NCI-H748 (cell line): ENCODE measurements at regions not wholly inside any gene's neighbourhood (a gene's known extent, or its start where the extent isn't known, plus 50 kb on each side); places are given as distances from the start of the nearest gene placed in this dataset.
"Not testable (repeated sequence)": the region's sequence is repeated elsewhere in the genome, so short reads cannot be mapped to it uniquely, and the experiment has no call there.

Experiments
- DNase-seq: peaks from one replicate; lab custom pipeline; 2025; ENCODE audit not compliant: unreplicated experiment; lab: John Stamatoyannopoulos, UW

- no peak for DNase-seq
These were observed 338.7 kb downstream of the FBXW7 start for GRCh38 chr4:152197211-152197610.

- no peak for DNase-seq
These were observed 340.0 kb downstream of the FBXW7 start for GRCh38 chr4:152195888-152196287.

GRCh38 chr4:152193059-152193458 lies 342.8 kb downstream of the FBXW7 start:
- DNase-seq: no peak

- no peak for DNase-seq
These were observed 345.0 kb downstream of the FBXW7 start for GRCh38 chr4:152190907-152191306.

- DNase-seq: peak; percentile 87
These were observed 346.3 kb downstream of the FBXW7 start for GRCh38 chr4:152189451-152190179.

GRCh38 chr4:152188801-152189200 lies 347.1 kb downstream of the FBXW7 start:
- peak; percentile 6 for DNase-seq

- no peak for DNase-seq
These were observed 348.2 kb downstream of the FBXW7 start for GRCh38 chr4:152187693-152188092.

- no peak for DNase-seq
These were observed 349.9 kb downstream of the FBXW7 start for GRCh38 chr4:152185786-152186550.

GRCh38 chr4:152181150-152181549 lies 354.7 kb downstream of the FBXW7 start:
- DNase-seq: no peak

GRCh38 chr4:152180369-152180768 lies 355.5 kb downstream of the FBXW7 start:
- no peak for DNase-seq

GRCh38 chr4:152177538-152177937 lies 358.4 kb downstream of the FBXW7 start:
- not testable (repeated sequence) for DNase-seq

GRCh38 chr4:152176627-152177214 lies 359.2 kb downstream of the FBXW7 start:
- DNase-seq: no peak

- DNase-seq: no peak
These were observed 360.3 kb downstream of the FBXW7 start for GRCh38 chr4:152175586-152175985.

- peak; percentile 73 for DNase-seq
These were observed 363.7 kb downstream of the FBXW7 start for GRCh38 chr4:152172146-152172545.

GRCh38 chr4:152171556-152171955 lies 364.3 kb downstream of the FBXW7 start:
- DNase-seq: no peak

- no peak for DNase-seq
These were observed 366.2 kb downstream of the FBXW7 start for GRCh38 chr4:152169683-152170082.

- no peak for DNase-seq
These were observed 366.8 kb downstream of the FBXW7 start for GRCh38 chr4:152168987-152169616.

- DNase-seq: no peak
These were observed 369.3 kb downstream of the FBXW7 start for GRCh38 chr4:152166567-152166966.

- no peak for DNase-seq
These were observed 370.0 kb downstream of the FBXW7 start for GRCh38 chr4:152165846-152166245.

- no peak for DNase-seq
These were observed 370.7 kb downstream of the FBXW7 start for GRCh38 chr4:152165146-152165545.

GRCh38 chr4:152164561-152164960 lies 371.3 kb downstream of the FBXW7 start:
- DNase-seq: peak; percentile 19

GRCh38 chr4:152162331-152162697 lies 373.6 kb downstream of the FBXW7 start:
- DNase-seq: no peak
